AG09309 (cell line): ENCODE measurements at regions not wholly inside any gene's neighbourhood (a gene's known extent, or its start where the extent isn't known, plus 50 kb on each side); places are given as distances from the start of the nearest gene placed in this dataset.

ENCODE experiments used
- DNase-seq: peaks from one replicate; pipeline ENCODE4 v3.0.0-alpha.2; 2010; ENCODE audit warnings: low read depth
- H3K4me3 ChIP-seq: 2 replicates; pipeline ENCODE4 v1.5.1; 2011; ENCODE audit warnings: mild to moderate bottlenecking, low read depth, low read length, moderate library complexity; ENCODE audit not compliant: control insufficient read depth
- TF ChIP-seq, protein P1 (sequence below): IDR thresholded peaks from 2 replicates; pipeline ENCODE4 v1.5.1; 2011; ENCODE audit warnings: mild to moderate bottlenecking, low read depth, low read length, inconsistent platforms; ENCODE audit not compliant: insufficient read depth, control insufficient read depth; ENCODE audit errors: missing control alignments

DNA sequence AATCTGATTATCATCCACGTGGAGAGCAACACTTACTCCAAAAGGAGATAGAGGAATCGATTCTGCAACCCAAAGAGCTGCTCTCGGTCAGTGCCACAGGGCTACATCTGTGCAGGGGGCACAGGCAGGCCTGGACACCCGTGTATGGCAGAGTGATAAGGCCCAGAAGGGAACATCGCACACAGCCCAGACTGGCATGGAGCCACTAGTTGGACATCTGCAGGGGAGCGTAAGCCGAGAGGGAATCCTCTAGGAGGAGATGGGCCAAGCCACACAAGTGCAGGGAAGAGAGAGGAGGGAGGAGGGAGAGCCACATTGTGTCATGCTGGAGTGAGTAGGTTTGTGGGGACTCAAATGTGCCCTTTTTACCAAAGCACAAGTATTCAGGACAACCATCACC, 50.4 kb upstream of the ENTPD6 start:
- no peak overlapping the region for H3K4me3 ChIP-seq
- TF ChIP-seq, protein P1, sequence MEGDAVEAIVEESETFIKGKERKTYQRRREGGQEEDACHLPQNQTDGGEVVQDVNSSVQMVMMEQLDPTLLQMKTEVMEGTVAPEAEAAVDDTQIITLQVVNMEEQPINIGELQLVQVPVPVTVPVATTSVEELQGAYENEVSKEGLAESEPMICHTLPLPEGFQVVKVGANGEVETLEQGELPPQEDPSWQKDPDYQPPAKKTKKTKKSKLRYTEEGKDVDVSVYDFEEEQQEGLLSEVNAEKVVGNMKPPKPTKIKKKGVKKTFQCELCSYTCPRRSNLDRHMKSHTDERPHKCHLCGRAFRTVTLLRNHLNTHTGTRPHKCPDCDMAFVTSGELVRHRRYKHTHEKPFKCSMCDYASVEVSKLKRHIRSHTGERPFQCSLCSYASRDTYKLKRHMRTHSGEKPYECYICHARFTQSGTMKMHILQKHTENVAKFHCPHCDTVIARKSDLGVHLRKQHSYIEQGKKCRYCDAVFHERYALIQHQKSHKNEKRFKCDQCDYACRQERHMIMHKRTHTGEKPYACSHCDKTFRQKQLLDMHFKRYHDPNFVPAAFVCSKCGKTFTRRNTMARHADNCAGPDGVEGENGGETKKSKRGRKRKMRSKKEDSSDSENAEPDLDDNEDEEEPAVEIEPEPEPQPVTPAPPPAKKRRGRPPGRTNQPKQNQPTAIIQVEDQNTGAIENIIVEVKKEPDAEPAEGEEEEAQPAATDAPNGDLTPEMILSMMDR, result no peak
- no peak for DNase-seq
